Left ventricle myocardium inferior (tissue), 1 donor: ENCODE measurements at regions not wholly inside any gene's neighbourhood (a gene's known extent, or its start where the extent isn't known, plus 50 kb on each side); places are given as distances from the start of the nearest gene placed in this dataset.
A peak's percentile ranks its signal among the peaks of the same experiment; 100 is the strongest.

Experiments
- DNase-seq: peaks from one replicate; pipeline ENCODE4 v3.0.0-alpha.2; 2020
- H3K27ac ChIP-seq: fragments of 200-600 bp; replicated peaks from 2 replicates; pipeline ENCODE4 v1.8.0; 2021
- H3K27me3 ChIP-seq: fragments of 200-600 bp; 2 replicates; pipeline ENCODE4 v1.8.0; 2021; ENCODE audit warnings: low read depth
- H3K36me3 ChIP-seq: fragments of 200-600 bp; 2 replicates; pipeline ENCODE4 v1.8.0; 2021
- H3K4me1 ChIP-seq: fragments of 200-600 bp; 2 replicates; pipeline ENCODE4 v1.8.0; 2021
- H3K4me3 ChIP-seq: fragments of 200-600 bp; 2 replicates; pipeline ENCODE4 v1.8.0; 2021; ENCODE audit warnings: mild to moderate bottlenecking, moderate library complexity
- H3K9me3 ChIP-seq: fragments of 200-600 bp; replicated peaks from 2 replicates; pipeline ENCODE4 v1.8.0; 2021
- CTCF ChIP-seq: fragments of 200-600 bp; IDR thresholded peaks from 2 replicates; pipeline ENCODE4 v1.8.0; 2021; ENCODE audit warnings: antibody characterized with exemption, mild to moderate bottlenecking, borderline replicate concordance
- intact Hi-C: fragments of 100-400 bp; cut with micrococcal nuclease; formaldehyde crosslinking; loops from one replicate; pipeline ENCODE4 v1.11.0; 2022
- donor health status: DM: no; HTN: yes; CAD: no; lungs with severe emphysema.

GRCh38 chr12:107912421-107913004, 138.0 kb downstream of the ASCL4 start:
- Histone ChIP-seq H3K27ac (no peak overlapping the region), H3K27me3 (peaks cover 89% of the 10 kb centered on the region), H3K4me1 (peaks cover 4% of the 10 kb centered on the region), H3K4me3 (peak overlapping the region; percentile 21), H3K36me3 (no peaks in the 10 kb centered on the region), H3K9me3 (no peaks in the 10 kb centered on the region)
- peak; percentile 22 for DNase-seq
- intact Hi-C loops = no loop called here
- peak; percentile 51 for TF ChIP-seq CTCF

- Histone ChIP-seq H3K9me3 (no peaks in the 10 kb centered on the region), H3K27me3 (peaks cover 89% of the 10 kb centered on the region), H3K4me3 (no peak overlapping the region), H3K36me3 (no peaks in the 10 kb centered on the region), H3K27ac (no peak overlapping the region), H3K4me1 (peaks cover 4% of the 10 kb centered on the region)
- no peak for TF ChIP-seq CTCF
- DNase-seq = no peak
- intact Hi-C loops = no loop called here
Measured at GRCh38 chr12:107914460-107914977, 140.0 kb downstream of the ASCL4 start.

DNA sequence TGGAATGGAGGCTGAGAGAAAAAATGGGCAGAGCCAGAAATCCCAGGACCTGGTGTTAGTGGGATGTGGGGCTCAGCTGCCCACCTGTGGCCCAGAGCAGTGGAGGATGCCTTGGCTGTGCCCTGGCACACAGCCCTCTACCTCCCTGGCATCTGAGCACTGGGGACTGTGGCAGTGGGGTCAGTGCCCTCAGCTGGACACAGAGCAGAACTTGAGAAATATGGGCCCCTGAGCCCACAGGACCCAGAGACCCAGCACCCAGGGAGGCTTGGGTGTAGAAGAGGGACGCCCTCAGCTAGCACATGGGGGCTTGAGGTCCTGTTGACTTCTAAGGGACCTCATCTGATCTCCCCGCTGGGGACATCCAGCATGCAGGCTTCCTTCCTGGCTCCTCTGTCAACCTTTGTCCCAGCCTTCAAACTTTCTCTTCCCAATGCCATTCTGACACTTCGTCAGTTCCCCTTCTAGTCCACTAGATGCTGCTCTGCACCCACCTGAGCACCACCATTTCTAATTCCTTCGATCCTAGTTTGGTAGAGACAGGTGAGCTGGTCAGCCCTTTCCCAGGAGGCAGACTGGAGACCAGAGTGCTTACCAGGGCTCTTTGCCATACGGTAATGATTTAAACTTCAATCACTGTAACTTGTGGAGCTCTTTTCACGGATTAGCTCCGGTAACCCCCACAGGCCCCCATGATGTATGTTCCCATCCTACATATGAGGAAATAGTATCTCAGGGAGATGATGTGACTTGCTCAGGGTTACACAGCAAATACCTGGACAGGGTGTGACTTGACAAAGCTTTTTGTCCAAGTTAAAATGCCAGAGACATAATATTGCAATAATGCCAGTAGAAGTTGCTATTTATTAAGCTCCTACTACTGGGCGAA, 143.7 kb downstream of the ASCL4 start:
- intact Hi-C loops = no loop called here
- Histone ChIP-seq H3K27ac (no peak overlapping the region), H3K4me3 (no peak overlapping the region), H3K36me3 (no peaks in the 10 kb centered on the region), H3K27me3 (peaks cover 88% of the 10 kb centered on the region), H3K9me3 (peaks cover 7% of the 10 kb centered on the region), H3K4me1 (no peaks in the 10 kb centered on the region)
- DNase-seq = no peak
- TF ChIP-seq CTCF = peak; percentile 68

- Histone ChIP-seq H3K4me3 (no peak overlapping the region), H3K4me1 (no peaks in the 10 kb centered on the region), H3K27me3 (peaks cover 72% of the 10 kb centered on the region), H3K9me3 (peaks cover 7% of the 10 kb centered on the region), H3K36me3 (no peaks in the 10 kb centered on the region), H3K27ac (no peak overlapping the region)
- no peak for DNase-seq
- intact Hi-C loops = no loop called here
- TF ChIP-seq CTCF = no peak
Measured at GRCh38 chr12:107921062-107921461, 146.6 kb downstream of the ASCL4 start.

GRCh38 chr12:107925125-107925524, 150.6 kb downstream of the ASCL4 start:
- DNase-seq = no peak
- no peak for TF ChIP-seq CTCF
- intact Hi-C loops = no loop called here
- no peak overlapping the region for H3K4me3 ChIP-seq
- no peaks in the 10 kb centered on the region for H3K4me1 ChIP-seq
- H3K9me3 ChIP-seq = peaks cover 7% of the 10 kb centered on the region
- peaks cover 64% of the 10 kb centered on the region for H3K27me3 ChIP-seq
- H3K36me3 ChIP-seq = no peaks in the 10 kb centered on the region
- H3K27ac ChIP-seq = no peak overlapping the region
